HUDEP-2 (cell line): ENCODE measurements at regions not wholly inside any gene's neighbourhood (a gene's known extent, or its start where the extent isn't known, plus 50 kb on each side); places are given as distances from the start of the nearest gene placed in this dataset.
"Not testable (repeated sequence)": the region's sequence is repeated elsewhere in the genome, so short reads cannot be mapped to it uniquely, and the experiment has no call there.

Experiments used
- DNase-seq, 76 experiments: peaks; one replicate each; lab custom pipeline; 2025; ENCODE audit not compliant: unreplicated experiment in 76 of 76; lab: John Stamatoyannopoulos, UW

DNA sequence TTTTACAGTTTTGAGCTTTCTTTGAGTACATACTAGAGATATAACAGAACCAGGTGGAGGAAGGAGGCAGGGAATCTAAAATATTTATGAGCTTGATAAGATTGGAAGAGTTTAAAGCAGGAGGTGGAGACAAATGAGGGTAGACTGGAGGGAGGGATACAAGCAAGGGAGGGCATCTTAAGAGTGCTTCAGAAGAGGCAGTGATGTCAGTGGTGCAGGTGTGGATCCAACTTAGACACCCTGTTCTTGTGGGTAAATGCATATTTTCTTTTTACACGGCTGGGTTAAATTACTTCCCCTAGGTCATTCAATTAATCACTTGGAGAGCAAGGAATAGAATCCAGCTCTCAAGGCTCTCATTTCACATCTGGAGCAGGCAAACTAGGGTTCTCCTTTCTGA is 146.1 kb upstream of the LRIG3 start:
- no peak for DNase-seq

- DNase-seq: no peak
These were observed 139.0 kb upstream of the LRIG3 start for GRCh38 chr12:59059088-59059935.

DNA sequence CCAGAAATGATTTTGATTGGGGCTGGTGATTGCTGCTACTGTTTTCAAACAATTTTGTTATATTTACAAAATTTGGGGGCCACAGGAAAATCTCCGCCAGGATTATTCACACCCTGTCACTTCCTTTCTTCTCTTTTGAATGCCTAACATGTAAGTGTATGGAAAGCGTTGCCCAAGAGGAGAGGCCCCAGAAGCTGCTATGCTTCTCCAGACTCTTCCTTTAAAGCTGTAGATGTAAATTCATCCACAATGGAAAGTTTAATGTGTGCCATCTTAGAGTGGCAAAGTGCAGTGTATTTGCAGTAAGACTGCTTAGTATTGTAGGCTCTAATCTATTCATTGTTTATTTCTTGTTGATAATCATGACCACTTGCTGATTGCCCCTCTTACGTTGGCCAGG is 136.7 kb upstream of the LRIG3 start:
- DNase-seq: no peak

GRCh38 chr12:59055204-59055860 is 135.0 kb upstream of the LRIG3 start:
- no peak for DNase-seq

DNA sequence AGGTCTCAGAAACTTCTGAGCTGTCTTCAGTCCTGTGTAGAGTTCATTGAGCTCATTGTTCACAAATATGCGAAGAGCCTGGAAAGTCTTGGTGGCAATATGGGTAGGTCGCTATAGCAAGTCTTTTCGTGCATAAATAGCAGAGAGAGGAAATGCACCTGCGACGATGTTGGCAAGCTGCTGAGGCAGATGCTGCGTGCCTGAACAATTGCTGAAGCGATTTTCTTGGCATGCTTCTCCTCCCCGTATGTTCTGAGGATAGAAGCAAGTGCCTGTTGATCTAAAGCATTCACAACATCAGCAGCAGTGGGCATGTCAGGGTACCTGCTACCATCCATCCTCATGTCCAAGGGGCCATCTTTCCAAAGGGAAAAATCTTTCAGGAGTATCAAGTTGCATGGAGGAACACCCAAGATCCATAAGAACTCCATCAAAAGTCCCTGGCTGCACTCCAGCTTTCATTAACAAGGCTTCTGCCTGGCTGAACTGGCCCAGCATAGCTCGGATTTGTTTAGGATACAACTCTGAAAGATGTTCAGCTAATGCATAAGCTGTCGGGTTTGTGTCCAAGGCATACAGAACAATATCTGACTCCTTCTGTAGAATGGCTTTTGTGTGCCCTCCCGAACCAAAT is 133.1 kb upstream of the LRIG3 start:
- not testable (repeated sequence) for DNase-seq

DNA sequence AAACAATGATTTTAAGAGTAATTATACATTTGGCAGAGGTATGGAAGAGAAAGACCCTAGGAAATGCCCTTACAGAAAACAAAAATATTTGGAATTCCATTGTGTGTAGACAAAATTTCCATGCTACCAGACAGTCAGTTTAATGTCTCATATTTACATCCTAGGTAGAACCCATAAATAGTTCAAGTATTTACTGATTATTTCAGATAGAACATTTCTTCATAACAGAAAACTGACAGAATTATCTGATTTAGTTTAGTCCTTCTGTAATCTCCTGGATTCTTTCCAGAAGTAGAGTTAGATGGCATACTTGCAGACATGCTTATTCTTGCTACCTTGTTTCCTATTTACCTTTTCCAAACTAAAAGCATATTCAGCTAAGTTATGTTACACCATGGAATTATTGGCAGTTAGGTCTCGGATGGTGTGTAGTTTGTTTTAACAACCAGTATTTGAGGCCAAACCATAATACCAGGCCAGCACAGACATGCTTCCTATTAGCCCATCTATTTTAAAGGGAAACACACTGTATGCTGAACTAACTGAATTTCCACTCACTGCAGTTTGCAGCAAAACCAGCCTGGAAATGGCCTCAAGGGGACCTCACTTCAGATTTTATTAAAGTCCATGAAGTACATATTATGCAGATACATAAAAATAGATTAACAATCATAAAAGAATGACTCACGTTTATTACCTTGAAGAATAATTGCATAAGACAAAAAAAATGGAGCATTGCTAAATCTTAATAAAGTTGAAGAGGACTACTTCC is 126.6 kb upstream of the LRIG3 start:
- DNase-seq: no peak

DNA sequence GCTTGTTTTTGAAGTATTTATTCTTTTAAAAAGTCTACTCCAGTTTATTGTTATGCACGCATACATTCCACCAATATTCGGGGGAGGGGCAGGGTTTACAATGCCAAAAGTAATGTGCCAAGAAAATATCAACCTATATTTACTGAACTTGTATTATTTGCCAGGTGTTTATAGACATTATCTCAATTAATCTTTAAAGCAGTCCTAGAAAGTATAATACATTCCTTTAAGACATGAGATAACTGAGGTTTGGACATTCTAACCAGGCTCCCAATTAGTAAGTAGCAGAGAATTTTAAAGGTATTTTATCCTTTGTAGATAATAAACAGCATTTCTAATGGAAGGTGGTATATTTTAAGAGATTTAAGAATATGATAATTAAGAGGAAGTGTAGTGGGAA is 124.5 kb upstream of the LRIG3 start:
- DNase-seq: no peak

- no peak for DNase-seq
These were observed 121.2 kb upstream of the LRIG3 start for GRCh38 chr12:59041241-59042121.

DNA sequence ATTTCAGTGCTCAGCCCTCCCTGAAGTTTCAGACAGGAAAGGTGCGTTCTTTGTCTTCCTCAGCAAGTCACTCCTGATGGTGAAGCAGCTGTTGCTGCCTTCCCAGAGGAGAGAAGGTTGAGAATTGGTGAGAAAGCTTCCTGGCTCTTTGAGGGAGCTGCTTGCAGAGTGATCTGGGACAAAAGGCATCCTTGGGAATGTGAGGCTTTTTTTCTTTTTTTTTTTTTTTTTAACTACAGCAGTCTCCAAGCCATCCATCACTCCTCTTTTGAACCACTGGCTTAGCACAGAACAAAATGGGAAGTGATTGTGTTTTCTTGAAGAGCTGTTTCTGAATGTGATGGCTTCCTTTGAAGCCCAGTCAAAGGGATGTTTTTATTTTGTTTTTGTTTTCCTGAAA is 120.4 kb upstream of the LRIG3 start:
- DNase-seq: no peak

DNA sequence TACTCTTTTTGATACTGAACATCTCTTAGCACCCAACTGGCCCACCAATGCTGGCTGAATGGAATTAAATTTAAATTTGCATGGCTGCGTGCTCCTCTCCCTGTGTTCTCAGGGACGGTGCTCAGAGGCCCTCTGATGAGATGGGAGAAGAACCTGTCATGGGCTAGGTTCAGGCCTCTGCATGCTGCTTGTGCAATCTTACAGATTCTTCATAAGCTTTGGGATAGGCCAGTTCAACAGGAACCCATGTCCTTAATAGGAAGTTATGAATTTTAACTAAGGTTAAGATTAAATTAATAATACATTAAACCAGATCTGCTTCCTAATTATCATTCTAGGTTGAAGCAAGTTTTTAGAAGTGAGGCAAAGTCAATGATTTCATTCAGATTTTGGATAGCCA is 119.7 kb upstream of the LRIG3 start:
- no peak for DNase-seq

DNA sequence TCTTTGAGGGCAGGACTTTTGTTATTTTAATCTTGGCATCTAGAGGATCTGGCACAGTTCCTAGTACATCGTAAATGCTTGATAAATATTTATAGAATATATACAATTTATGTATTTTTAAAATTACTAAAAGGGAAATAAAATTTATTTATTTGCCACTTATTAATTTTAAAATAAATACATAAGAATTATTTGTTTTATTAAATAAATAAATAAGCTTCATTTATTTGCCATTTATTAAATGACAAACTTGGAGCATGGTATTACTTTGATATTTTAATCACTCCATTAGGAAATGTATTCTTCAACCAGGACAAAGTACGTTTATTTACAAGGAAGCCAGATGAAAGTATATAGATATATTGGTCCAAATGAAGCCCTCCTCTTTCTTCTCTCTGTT is 118.7 kb upstream of the LRIG3 start:
- DNase-seq: no peak

DNA sequence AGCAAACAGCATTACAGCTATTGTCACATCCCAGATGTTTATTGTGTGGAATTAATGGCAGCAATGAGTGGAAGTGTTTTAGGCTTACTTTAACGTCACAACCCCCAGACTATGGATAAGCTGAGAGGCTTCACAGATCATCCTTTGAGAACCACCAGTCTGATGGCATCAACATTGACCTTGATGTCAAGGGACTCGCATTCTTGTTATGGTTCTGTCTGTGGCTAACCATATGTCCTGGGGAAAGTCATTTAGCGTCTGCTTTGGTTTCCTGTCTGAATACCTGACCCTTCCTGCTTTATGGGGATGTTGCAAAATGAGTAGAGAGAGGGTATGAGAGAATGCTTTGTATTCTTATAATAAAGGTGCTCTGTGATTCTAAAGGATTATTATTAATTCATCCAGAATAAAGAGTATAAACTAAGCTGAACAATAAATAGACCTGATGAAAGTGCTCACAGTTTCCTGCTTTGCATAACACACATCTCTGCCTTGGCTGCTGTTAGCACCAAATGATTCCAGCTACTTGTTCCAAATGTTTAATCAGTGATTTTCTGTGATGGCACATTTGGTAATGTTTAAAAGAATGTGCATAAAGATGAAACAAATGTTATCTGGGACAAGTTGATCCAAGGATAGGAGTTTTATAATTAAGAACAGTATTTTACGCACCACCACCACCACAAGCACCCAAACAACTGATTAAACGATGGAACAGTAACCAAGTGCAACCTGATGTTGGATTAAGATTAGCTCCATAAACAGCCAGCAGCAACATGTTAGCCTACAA is 116.9 kb upstream of the LRIG3 start:
- DNase-seq: no peak

GRCh38 chr12:59036347-59036746 is 116.0 kb upstream of the LRIG3 start:
- no peak for DNase-seq

DNA sequence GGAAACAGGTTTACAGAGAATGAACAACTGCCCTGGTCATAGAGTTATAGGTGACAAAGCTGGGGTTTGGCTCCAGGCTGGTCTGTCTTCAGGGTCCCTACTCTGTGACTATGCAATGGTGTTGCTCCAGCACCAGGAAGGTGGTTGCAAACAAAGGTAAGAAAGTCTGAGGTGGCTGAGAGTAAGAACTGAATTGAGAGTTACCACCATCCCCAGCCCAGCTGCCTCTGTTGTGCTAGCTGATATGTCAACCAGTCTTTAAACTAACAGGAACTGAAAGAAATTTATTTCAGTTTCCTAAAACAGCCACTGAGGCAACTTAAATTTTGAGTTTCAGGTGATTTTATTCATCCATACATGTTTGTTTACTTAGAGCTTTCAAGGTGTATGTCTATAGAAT is 111.0 kb upstream of the LRIG3 start:
- no peak for DNase-seq

DNA sequence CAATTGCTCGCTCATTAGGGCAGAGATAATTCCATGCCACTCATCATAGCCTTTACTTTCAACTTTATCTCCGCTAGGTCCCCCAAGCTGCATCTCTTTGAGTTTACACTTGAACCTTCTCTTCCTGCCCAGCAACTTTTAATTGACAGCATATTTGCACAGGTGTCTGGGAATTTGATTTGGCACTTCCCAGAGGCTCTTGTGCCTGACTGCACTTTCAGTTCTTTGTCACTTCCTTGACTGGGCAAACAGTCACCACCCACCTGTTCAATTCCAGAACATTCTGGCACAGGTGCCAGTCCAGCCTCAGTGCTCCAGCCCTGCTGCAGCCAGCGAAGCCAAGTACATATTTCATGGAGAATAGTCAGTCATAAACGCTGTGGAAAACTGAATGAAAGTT is 110.1 kb upstream of the LRIG3 start:
- no peak for DNase-seq

- no peak for DNase-seq
These were observed 106.9 kb upstream of the LRIG3 start for GRCh38 chr12:59027199-59027598.

GRCh38 chr12:59023861-59024424 is 103.6 kb upstream of the LRIG3 start:
- no peak for DNase-seq

GRCh38 chr12:59020073-59020946 is 100.0 kb upstream of the LRIG3 start:
- DNase-seq: no peak
